ENCODE measurements at regions not wholly inside any gene's neighbourhood (a gene's known extent, or its start where the extent isn't known, plus 50 kb on each side); places are given as distances from the start of the nearest gene placed in this dataset.

DNA sequence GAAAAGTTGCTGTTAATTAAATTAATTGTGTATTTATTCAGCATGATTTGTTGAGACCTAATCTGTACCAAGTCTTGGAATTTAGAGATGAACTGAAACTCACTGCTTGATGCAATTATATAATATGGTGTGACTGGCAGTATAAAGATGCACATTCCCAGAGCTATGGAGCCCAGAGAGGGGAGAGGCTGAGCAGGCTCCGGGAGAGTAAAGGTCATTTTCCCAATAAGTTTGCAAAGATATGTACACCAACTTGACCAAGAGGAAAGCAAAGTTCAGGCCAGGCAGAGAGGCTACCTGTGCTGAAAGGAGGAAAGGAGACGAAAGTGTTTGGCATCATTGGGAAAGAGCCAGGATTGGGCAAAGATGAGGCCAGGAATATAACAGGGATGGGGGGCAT is 271.7 kb upstream of the KLF4 start:
- no peak for DNase-seq (ENCODE audit: low read depth in 4 of 4, low spot score in 2 of 4)

DNA sequence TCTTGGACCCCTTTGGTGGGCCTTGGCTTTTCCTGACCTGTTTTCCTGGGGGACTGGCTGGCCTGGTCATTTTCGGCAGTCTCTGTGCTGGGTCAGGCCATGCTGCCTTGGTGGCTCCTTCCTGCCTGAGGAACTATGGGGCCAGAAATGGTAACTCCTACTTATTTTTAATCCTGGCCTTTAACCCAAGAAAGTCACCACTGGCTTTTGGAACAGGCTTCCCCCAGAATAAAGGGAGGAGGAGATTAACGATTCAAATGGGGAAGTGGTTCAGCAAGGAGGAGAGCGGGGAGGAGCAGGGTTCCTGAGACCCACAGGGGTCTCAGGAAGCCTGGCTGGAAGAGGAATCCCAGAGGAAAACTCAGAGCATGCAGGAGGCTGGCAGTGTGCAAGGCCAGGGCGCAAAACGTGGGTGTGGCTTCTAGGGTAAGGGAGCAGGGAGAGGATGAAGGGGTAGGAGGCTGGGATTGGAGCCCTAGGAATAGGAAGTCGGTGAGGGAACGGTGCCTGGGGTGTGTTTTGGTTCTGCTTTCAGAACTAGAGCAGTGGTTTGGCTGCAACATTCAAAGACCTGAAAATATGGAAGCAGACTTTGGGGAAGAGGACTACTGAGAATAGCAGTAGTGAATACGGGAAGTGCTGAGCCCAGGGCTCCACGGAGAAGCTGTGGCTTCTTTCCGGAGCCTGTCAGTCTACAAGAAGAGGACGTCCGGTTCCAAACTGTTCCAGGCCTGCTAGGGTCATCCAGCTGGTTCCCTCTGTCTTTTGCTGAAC is 271.1 kb upstream of the KLF4 start:
- no peak for DNase-seq (ENCODE audit: low read depth in 4 of 4, low spot score in 2 of 4)

- no peak for DNase-seq (ENCODE audit: low read depth in 4 of 4, low spot score in 2 of 4)
Measured at GRCh38 chr9:107759823-107760166, 270.2 kb upstream of the KLF4 start.

GRCh38 chr9:107759009-107759822 is 269.6 kb upstream of the KLF4 start:
- DNase-seq (ENCODE audit: low read depth in 4 of 4, low spot score in 2 of 4), result no peak

DNA sequence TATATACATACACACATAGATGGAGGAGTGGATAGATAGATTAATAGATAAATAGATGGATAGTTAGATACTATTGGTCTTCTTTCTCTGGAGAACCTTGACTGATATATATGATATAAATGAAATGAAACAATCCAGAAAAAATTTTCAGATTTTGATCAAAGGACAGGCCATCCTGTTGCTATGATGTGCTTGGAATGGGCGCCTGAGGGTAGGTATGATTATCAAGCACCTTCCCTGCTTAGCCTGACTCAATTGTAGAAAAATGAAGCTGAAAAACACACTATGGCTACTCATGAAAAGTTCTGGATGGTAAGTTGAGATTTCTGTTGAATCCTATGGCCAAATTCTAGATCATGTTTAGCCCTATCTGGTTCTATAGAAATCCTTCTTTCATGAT is 266.5 kb upstream of the KLF4 start:
- no peak for DNase-seq (ENCODE audit: low read depth in 4 of 4, low spot score in 2 of 4)

DNA sequence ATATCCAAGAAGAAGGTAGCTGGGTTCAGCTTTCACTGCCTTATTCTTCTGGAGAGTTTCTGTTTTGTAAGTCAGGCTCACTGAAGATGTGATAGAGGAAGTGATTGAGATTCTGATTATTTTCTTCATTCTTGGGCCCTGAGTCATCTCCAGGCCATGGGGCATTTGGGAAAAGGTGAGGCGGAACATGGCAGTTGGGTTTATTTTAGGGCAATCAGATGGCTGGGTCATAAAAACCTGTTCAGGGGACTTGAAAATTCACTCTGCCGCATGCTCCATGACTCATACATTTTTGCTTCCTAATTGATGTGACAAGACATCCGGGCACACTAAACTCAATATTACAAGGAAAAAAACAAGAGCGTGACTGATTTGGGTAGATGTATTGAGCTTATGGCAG is 265.7 kb upstream of the KLF4 start:
- no peak for DNase-seq (ENCODE audit: low read depth in 4 of 4, low spot score in 2 of 4)

DNA sequence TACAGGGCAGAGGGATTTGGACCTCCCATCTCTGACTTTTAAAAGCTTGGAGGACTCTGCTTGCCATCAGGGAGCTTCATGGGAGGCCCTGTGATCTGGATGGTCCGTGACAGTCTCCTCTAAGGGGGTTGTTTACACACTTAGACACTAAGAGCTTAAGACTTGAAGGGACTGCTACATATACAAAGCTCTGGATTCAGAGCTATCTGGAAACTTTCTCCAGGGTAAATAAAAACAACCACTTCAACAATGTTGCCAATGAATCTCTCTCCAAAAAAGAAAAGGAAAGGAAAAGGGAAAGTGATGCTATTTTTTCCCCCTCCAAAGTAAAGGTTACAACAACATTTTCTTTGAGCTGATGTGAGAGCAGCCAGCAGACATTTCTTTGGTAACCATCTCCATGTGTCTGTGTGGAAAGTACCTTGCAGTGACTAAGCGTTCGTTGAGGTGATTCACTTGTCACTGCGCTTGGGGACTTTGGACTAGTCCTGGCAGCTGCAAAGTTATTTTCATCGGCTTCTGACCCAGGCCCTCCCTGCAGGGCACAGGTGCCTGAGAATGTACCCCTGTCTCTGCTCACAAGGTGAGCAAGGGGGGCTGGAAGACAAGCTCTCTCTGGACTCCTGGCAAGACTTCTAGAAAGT is 262.1 kb upstream of the KLF4 start:
- no peak for DNase-seq (ENCODE audit: low read depth in 4 of 4, low spot score in 2 of 4)

GRCh38 chr9:107750741-107751566 is 261.4 kb upstream of the KLF4 start:
- DNase-seq (ENCODE audit: low read depth in 4 of 4, low spot score in 2 of 4), result no peak

DNA sequence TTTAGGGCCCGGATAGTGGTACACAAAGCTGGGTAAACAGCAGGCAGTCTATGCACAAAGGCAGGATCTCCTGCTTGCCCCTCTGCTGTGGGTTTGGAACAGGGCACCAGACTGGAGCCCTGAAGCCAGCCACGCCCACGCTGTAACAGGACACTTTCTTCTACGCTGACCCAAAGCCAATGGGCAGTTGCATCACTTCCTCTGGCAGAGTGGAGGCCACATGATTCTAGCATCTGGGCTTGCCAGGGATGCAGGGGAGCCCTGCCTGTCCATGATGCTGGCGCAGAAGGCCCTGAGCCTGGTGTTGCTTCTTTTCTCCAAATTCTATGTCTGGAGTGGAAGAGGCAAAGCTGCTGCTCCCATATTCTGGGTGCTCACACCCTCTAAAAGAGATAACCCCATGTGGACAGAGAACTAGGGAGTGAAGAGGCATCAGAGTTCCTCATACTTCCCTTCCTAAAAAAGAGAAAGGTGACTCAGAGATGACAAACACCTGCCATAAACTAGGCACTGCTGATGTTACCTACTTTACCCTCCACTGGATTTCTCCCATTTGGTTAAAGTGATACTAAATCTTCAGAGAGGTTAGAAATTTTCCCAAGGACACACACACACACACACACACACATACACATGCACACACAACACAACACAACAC is 260.3 kb upstream of the KLF4 start:
- no peak for DNase-seq (ENCODE audit: low read depth in 4 of 4, low spot score in 2 of 4)

GRCh38 chr9:107744873-107745272 is 255.3 kb upstream of the KLF4 start:
- DNase-seq (ENCODE audit: low read depth in 4 of 4, low spot score in 2 of 4), result no peak

GRCh38 chr9:107742531-107743309 is 253.2 kb upstream of the KLF4 start:
- no peak for DNase-seq (ENCODE audit: low read depth in 4 of 4, low spot score in 2 of 4)

- DNase-seq (ENCODE audit: low read depth in 4 of 4, low spot score in 2 of 4), result no peak
Measured at GRCh38 chr9:107740088-107740980, 250.8 kb upstream of the KLF4 start.

GRCh38 chr9:107739601-107740082 is 250.1 kb upstream of the KLF4 start:
- no peak for DNase-seq (ENCODE audit: low read depth in 4 of 4, low spot score in 2 of 4)

GRCh38 chr9:107738789-107739188 is 249.2 kb upstream of the KLF4 start:
- DNase-seq (ENCODE audit: low read depth in 4 of 4, low spot score in 2 of 4), result no peak

DNA sequence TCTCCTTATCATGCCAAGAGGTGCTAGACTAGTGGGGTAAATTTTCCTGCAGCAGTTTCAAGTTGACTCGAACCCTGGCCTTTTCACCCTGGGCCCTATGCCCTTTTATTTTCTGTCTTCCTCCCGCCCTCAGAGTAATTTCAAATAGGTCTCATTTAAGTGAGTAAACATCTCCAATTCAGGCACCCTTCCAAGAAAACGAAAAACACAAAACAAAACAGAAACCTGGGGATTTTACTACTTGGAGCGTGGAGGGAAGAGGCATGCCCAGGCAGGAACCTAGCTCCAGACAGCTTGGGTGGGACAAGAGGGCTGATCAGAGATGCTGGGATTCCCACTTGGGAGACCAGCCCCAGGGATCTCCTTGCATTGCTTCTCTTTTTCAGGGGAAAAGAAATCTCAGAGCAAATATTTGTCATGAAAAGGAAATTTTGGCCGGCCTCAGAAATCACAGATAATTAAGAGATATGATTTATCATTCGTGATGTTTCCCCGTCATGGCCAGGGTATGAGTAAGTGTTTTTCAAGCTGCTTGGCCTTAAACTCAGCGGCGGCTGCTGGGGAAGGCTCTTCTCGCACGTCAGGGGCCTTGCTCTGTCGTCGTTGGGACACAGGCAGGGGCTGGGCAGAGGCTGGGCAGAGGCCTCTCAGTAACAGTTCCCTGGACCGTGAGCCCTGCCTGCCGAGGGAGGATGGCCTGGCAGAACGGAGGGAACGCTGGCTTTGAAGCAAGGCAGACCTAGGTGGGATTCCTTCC is 248.6 kb upstream of the KLF4 start:
- DNase-seq (ENCODE audit: low read depth in 4 of 4, low spot score in 2 of 4), result no peak

DNA sequence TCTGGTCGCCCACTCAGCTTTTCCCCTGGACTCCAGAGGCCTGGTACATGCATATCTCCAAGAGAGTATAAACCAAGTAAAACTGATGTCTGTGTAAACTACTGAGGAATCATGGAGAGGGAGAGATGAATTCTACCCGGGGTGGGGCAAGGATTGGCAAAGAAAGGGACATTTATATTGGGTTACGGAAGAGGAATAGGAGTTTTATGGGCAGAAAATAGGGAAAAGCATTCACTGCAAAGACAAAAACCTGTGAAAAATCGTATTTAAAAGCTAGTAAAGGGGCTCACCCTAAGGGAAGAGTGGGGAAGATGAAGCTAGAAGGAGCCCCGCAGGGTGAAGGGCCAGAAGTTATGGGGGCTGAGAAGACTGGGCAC is 248.0 kb upstream of the KLF4 start:
- DNase-seq (ENCODE audit: low read depth in 4 of 4, low spot score in 2 of 4), result no peak

DNA sequence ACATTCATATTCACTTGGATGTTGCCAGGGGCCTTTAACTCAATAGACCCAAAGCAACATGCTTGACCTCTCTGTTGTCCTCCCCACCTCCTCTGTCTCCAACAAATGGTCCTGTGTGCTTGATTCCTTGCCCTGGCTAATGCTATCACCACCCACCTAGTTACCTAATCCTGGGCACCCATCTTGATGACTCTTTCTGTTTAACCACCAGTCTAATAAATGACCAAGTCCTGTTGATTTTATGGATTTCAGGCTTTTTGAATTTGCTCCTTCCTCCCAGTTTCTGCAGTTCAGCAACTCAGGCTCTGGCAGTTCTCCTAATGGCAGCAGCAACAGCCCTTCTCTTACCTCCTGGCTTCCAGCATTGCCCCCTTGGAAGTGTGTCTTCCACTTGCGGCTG is 246.3 kb upstream of the KLF4 start:
- DNase-seq (ENCODE audit: low read depth in 4 of 4, low spot score in 2 of 4), result no peak

Measured in left renal cortex interstitium (tissue), 4 donors.